Cardiac muscle cell (in vitro differentiated cells and primary cell): ENCODE measurements at regions not wholly inside any gene's neighbourhood (a gene's known extent, or its start where the extent isn't known, plus 50 kb on each side); places are given as distances from the start of the nearest gene placed in this dataset.

Source experiments
- DNase-seq, 2 donors: peaks; one replicate each; pipeline versions ENCODE4 v3.0.0 to v3.0.0-alpha.2; 2010 to 2017; ENCODE audit warnings: low read depth in 1 of 2, low spot score in 1 of 2
- H3K27ac ChIP-seq: fragments of 200-600 bp; sonication (generic); 2 replicates; pipeline ENCODE4 v1.5.1; 2016
- H3K27me3 ChIP-seq: fragments of 200-600 bp; sonication (generic); 2 replicates; pipeline ENCODE4 v1.6.0; 2016; ENCODE audit warnings: control low read depth
- H3K36me3 ChIP-seq: fragments of 200-600 bp; sonication (generic); 2 replicates; pipeline ENCODE4 v1.5.1; 2016; ENCODE audit warnings: control low read depth
- H3K4me1 ChIP-seq: fragments of 200-600 bp; sonication (generic); 2 replicates; pipeline ENCODE4 v1.8.1; 2017; ENCODE audit warnings: low read depth, mild to moderate bottlenecking, mixed run types
- H3K4me3 ChIP-seq: fragments of 200-600 bp; sonication (generic); 2 replicates; pipeline ENCODE4 v1.5.1; 2016; ENCODE audit warnings: mild to moderate bottlenecking
- H3K9me3 ChIP-seq: fragments of 200-600 bp; sonication (generic); 2 replicates; pipeline ENCODE4 v1.5.1; 2017; ENCODE audit warnings: low read depth, mild to moderate bottlenecking, control low read depth
- CTCF ChIP-seq: IDR thresholded peaks from 2 replicates; pipeline ENCODE4 v1.5.1; 2012; ENCODE audit warnings: low read depth, mild to moderate bottlenecking, low read length

- Histone ChIP-seq H3K27me3 (no peaks in the 10 kb centered on the region), H3K27ac (no peak overlapping the region), H3K4me3 (no peak overlapping the region), H3K36me3 (no peaks in the 10 kb centered on the region), H3K4me1 (no peaks in the 10 kb centered on the region), H3K9me3 (no peaks in the 10 kb centered on the region)
- DNase-seq, result no peak
- TF ChIP-seq CTCF, result no peak
Measured at GRCh38 chr10:4093438-4093837, 308.4 kb upstream of the KLF6 start.

- Histone ChIP-seq H3K4me3 (no peak overlapping the region), H3K27ac (no peak overlapping the region), H3K27me3 (no peaks in the 10 kb centered on the region), H3K9me3 (no peaks in the 10 kb centered on the region), H3K4me1 (peaks cover 17% of the 10 kb centered on the region), H3K36me3 (no peaks in the 10 kb centered on the region)
- no peak for TF ChIP-seq CTCF
- DNase-seq, result no peak
Measured at GRCh38 chr10:4088354-4089066, 303.5 kb upstream of the KLF6 start.

GRCh38 chr10:4086131-4086898 is 301.3 kb upstream of the KLF6 start:
- TF ChIP-seq CTCF, result no peak
- Histone ChIP-seq H3K36me3 (no peaks in the 10 kb centered on the region), H3K4me3 (no peak overlapping the region), H3K27ac (no peak overlapping the region), H3K9me3 (no peaks in the 10 kb centered on the region), H3K27me3 (no peaks in the 10 kb centered on the region), H3K4me1 (peaks cover 23% of the 10 kb centered on the region)
- DNase-seq, result peak; percentile 31 to 86

- H3K36me3 ChIP-seq, result no peaks in the 10 kb centered on the region
- H3K4me1 ChIP-seq, result peaks cover 23% of the 10 kb centered on the region
- peak overlapping the region; percentile 56 for H3K27ac ChIP-seq
- no peak overlapping the region for H3K4me3 ChIP-seq
- TF ChIP-seq CTCF, result no peak
- H3K27me3 ChIP-seq, result no peaks in the 10 kb centered on the region
- H3K9me3 ChIP-seq, result no peaks in the 10 kb centered on the region
- peak; percentile 70 to 77 for DNase-seq
Measured at GRCh38 chr10:4083509-4084003, 298.5 kb upstream of the KLF6 start.

GRCh38 chr10:4082861-4083260 is 297.9 kb upstream of the KLF6 start:
- Histone ChIP-seq H3K9me3 (no peaks in the 10 kb centered on the region), H3K27me3 (no peaks in the 10 kb centered on the region), H3K27ac (peak overlapping the region; percentile 56), H3K4me3 (no peak overlapping the region), H3K36me3 (no peaks in the 10 kb centered on the region), H3K4me1 (peaks cover 23% of the 10 kb centered on the region)
- peak in 1 of 2 donors; percentile 40 for DNase-seq
- no peak for TF ChIP-seq CTCF
